ENCODE measurements at regions not wholly inside any gene's neighbourhood (a gene's known extent, or its start where the extent isn't known, plus 50 kb on each side); places are given as distances from the start of the nearest gene placed in this dataset.

DNA sequence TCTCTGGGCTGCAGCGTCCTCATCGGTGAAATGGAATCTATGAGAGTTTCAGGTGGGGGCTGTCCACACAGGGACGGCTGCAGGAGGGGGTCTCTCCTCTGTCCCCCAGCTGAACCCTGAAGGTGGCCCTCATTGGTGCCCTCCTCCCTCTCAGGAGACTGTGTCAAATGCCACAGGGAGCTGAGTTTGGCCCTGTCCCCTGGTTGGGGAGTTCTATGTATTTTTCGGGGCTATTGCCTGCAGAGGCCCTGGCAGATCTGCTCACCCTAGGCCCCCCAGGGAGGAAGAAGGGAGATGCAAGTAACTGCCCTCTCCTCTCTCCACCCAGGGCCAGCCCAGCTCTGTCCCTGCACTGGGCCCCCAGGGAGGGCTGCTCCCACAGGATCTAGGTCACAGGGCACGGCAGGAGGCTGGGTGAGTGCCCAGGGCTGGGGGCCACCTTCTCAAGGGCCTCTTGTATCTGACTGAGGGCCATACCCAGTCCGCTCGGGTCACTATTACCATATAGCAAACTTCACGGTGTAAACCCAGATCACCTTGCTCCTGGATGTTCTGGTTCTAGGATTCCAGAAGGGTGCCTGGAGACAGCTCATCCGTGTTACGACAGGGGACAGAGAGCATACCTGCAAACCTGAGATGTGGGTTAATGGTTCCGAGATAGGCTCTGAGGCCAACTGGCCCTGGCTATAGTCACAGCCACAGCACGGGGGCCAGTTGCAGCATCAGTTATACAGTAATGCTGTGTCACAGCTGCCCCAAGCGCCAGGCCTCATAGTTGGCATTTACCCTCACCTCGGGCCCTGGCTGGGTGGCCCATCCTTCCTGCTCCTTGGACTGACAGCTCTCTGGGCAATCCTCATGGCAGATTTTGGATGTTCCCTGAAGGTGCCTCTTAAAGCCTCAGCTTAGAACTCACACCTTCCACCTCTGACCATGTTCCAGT, 102.4 kb upstream of the PRR23E start:
- DNase-seq, result no peak

DNA sequence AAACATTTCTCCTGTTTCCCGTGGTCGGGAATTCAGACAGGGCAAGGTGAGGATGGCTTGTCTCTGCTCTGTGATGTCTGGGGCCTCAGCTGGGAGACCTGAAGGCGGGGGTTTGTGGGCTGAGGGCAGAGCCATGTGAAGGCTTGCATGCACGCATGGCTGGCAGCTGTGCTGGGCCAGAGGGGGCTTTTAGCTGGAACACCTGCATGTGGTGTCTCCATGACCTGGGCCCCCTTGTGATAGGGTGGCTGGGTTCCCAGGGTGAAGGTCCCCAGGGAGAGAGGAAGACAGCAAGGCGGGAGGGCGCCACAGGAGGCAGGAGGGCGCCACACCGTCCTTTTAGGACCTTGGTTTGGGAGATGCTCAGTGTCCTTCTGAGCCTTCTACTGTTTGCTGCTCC, 101.6 kb upstream of the PRR23E start:
- no peak for DNase-seq

DNA sequence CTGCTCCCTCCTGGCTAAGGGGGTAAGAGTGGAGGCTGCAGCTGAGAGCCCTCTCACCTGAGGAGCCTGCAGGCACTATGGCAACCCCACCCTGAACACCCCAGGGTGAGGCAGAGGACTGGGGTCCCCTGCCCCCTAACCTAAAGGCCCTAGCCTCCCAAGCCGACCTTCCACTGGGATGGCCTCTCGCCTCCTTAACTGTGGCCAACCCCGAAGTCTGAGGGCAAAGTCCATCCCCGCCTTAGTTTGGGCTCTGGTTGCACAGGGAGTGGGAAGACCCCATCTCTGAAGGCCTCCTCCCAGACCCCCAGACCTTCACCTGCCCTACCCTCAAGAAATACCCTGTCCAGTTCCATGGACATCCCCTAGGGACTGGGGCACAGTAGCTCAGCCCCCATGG, 100.6 kb upstream of the PRR23E start:
- DNase-seq, result no peak

DNA sequence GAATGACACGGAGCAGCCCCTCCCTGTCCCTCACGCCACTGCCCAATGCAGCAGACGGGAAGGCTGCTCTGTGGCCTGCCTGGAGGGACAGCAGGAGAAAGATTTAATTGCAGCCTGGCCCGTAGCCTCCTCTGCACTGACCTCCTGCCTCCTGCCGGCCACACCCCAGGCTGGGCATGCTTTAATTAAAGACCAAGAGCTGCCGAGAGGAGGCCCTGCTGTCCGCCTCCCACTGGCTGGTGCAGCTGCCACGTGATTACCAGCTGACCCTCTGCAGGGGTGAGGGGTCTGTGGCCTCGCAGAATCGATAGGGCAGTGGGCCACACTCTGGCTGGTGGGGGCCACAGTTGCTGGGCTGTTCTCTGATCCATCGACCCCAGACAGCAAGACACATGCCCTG, 100.2 kb upstream of the PRR23E start:
- DNase-seq, result no peak

DNA sequence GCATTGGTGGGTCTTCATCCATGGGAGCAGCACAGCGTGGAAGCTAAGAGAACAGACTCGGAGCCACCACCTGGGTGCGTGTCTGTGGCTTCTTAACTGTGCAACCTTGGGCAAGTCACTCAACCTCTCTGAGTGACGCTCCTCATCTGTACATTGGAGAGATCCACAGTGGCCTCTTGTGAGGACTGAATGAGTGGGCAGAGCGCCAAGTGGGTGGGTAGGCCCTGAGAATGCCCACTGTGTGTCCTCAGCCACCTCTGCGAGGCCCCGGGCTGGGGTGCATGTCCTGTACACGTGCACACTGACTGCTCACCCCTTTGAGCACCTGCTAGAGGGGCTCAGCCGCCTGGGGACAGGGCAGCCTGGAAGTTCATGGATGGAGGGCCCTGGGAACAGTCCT, 99.6 kb upstream of the PRR23E start:
- no peak for DNase-seq

DNA sequence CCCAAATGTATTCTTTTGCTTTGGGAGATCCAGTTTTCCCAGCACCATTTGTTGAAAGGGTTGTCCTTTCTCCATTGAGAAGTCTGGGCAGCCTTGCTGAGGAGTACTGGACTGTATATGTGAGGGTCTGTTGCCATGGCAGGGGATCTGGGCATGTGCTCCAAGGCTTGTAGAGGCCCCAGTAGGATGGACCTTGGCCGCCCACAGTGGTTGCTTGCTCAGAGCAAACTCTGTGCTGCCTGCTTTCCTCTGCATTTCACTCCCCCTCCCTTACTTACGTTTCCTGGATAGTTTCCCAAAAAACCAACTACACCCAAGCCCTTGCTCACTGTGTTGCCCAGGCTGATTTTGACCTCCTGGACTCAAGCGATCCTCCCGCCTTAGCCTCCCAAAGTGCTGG, 97.2 kb upstream of the PRR23E start:
- no peak for DNase-seq

DNA sequence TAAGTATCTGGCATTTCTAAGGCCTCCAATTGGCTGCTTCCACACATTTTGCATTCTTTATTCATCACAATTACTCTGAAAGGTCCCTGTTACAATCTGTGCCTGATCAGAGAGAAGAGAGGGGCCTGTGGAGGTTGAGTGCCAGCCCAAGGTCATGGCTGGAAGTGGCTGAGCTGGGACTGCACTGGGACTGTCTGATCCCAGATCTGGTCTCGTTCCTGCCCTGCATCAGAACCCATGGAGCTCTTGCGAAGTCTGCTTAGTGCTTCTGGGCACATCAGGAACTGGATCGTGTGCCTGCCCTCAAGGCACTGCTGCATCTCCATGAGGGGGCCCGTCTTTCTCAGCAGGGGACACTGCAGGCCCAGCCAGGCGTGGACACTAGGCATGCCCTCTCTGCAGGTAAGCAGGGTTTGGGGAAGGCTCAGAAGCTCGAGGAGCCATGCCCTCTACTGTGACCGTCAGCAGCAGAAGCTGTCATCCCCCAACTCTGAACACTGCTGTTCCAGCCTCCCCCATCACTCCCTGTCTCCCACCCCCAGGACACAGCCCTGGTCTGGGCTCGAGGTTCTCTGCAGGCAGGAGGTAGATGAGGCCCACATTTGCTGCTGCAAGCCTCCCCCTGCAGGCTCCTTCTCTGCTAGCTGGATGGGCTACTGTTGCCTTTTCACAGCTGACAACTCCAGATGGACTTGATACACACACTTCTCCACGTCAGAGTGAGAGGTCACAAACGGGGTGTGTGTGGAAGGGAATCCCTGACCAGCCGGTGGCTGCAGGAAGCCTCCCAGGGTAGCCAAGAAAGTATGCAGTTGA, 96.5 kb upstream of the PRR23E start:
- DNase-seq, result no peak

DNA sequence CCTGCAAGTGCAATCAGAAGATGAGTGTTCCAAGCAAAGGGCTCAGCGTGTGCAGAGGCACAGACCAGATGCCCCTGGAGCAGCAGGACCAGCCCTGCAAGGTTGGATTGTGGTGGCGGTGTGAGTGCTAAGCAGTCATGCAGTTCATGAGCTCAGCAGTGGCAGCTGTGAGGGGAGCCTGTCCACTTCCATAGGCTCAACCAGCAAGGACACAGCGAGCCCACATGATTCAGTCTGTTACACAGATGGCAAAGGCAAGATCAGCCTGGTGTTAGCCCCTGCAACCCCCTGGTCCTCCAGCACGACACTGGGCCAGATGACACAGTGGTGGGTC, 95.9 kb upstream of the PRR23E start:
- DNase-seq, result no peak

DNA sequence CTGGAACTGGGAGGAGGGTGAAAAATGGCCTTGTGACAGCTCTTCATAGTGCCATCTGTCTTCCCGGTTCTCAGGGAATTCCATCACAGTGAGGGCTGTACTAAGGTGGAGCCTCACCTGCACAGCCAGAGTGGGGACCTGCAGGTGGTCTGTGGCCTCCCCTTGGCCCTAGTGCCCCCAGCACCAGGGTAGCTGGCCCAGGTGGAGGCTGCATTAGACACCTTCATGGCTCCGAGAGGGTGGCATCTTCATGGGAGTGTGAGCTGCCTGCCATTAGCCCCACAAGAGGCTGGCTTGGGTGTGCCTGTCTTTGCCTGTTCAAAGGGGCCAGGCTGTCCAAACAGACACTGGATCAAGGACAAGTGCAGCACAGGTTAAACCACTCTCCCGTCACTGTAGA, 95.5 kb upstream of the PRR23E start:
- no peak for DNase-seq

DNA sequence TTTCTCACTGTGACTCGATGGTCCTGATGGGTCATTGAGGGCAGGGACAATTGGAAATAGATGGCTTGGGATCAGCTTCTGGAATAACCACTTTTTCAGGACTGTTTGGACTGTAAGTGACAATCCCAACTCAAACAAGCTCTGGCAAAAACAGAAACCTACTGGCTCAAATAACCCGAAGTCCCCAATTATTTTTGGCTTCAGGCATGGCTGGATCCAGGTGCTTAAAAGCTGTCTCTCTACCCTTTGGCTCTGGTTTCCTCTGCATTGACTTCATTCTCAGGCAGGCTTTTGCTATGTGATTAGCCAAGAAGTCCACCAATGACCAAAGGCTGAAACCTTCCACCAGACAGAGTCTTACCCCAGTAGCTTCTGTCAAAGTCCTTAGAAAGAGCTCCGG, 92.9 kb upstream of the PRR23E start:
- no peak for DNase-seq

DNA sequence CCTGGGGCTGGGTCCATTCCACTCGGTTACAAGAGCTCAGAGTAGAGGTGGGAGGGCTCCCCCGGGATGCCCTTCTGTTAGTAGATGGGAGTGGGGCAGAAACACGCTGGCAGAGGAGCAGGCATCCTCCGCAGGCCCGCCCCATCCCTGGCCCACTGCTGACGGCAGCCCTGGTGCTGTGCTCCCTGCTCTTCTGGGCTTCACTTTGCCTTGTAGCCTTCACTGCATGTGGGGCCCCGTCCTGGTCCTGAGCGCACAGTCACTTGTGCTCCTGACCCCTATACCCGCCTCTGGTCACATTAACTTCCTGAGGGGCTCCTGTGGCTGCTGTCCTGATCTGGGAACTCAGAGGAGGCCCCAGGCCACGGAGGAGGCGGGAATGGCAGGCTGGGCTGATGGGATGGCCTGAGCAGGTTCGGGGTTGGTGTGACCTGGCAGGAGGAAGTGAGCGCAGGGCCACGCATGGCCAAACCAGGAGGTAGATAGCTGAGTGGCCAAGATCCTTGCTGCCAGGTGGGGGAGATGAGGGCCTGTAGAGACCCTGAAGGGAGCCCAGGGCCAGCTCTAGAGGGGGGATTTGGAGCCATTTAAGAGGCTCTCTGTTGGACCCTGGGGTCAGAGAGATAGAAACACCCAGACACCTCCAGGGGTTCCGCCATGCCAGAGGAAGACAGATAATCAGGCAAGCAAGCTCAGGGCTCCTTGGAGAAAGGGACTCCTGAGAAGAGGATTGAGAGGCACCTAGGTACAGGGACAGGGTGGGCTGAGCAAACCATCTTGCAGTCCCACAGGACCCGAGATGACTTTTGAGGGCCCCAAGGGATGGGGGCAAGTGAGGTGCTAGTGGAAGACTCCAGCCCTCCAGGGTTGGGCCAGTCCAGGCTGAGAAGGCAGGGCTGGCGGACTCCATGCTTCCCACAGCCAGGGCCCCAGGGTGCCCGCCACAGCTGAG, 92.2 kb upstream of the PRR23E start:
- no peak for DNase-seq

DNA sequence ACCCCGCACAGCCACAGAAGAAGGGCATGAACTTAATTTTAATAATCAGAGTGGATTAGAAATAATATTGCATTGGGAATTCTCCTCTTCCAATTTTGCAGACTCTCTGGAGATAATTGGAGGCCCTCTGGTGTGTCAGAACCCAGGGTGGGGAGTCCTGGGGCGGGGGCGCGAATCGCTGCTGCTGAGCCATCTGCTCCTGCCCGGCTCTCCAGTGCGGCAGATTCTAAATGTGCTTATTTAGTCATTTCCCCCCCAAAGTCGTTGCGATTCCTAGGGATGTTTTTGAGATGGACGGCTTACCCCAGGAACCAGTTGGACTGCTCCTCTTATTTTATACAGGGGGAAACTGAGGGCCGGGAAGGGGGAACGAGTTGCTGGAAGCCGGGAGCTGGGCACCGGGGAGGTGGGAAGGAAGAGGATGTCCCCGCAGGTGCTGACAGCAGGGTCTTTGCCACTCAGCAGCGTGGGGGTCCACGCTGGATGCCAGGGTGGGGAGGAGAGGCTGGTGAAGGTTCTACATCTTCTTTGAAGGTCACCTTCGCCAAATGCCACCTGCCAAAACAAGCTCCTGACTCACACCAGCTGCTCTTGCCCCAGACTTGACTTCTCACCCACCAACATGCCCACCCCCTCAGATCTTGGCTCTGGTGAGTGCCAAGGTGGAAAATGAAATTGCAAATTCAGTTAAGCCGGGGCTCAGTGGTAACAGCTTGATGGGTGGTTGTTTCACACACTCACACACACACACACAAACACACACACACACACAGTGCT, 91.3 kb upstream of the PRR23E start:
- DNase-seq, result no peak

DNA sequence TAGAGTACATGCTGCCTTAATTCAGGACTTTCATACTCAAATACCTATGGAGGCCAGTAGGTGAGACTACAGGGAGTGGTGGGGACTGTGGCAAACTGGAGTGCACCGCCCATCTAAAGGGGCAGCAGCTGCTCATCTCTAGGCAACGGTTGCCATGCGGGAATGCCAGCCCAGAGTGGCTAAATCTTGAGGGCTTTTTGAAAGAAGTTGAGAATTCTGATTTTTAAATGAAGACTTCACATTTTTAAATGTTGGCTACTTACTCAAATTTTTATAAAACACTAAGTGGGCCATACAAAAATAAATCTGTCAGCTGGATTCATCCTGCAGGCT, 90.8 kb upstream of the PRR23E start:
- DNase-seq, result no peak

DNA sequence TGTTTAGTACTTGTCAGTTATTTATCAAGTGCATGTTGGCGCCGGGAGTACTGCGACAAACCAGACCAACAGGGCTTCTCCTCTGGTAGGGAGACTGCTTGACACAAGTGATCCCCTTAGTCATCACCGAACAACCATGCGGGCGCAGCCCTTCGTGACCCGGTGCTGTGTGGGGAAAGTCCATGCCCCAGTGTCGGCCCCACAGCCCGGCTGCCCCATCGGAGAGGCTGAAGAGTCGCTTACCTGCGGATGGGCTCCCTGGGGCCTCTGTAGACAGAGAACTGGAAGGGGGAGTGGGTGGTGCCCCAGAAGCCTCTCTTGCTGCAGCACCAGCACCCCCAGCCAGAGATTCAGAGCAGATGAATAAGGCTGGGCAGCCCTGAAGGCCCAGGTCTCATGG, 90.3 kb upstream of the PRR23E start:
- DNase-seq, result no peak

DNA sequence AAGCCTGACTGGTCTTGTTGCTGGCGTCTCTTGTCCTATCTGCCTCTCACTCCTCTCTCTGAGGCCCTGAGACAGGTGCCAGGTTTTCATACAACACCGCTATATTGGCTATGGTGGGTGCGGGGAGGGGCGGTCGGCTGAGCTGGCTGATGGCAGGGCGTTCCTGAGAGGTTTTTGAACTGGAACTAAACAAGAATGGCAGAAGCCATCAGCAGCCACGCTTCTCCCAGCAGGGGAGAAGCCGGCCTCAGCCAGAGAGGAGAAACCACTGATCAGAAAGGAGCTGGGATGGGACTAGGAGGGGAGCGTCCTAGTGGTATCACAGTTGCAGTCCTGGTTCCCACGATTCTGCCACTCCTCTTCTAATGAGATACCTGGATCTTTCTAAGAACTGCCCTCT, 89.9 kb upstream of the PRR23E start:
- no peak for DNase-seq

DNA sequence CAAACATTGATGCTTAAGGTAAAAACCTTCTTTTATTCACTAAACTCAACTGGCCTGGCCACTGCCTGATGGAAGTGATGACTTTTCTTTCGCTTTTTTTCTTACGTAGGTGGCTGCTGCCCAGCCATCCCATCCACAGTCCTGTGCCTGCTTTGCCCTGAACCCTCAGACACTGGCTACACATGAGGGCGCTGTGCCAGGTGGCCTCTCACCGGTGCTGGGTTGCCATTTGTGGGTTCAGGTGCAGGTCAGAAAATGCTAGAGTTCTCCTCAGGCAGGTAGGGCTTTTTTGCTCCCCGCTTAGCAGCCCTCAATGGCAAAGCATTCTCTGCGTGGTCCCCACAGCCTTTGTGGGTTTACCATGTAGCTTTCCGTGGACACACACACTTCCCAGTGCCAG, 88.3 kb upstream of the PRR23E start:
- DNase-seq, result no peak

DNA sequence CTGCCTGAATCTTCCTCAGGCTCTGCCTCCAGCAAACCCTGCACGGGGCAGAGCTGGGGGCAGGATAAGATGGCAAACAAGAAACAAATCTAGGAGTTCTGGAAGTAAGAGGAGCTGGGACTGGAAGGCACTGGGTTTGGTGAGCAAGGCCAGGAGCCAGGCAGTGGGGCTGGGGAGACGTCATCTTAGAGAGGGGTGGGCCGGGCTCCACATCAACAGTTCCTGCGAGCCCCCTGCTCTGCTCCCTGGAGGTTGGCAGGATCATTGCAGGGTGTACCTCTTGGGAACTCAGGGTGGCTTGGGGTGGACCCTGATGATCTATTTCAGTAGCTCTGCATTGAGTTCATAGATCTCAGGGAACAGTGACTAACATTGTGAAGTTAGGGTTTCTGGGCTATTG, 87.3 kb upstream of the PRR23E start:
- DNase-seq, result no peak

DNA sequence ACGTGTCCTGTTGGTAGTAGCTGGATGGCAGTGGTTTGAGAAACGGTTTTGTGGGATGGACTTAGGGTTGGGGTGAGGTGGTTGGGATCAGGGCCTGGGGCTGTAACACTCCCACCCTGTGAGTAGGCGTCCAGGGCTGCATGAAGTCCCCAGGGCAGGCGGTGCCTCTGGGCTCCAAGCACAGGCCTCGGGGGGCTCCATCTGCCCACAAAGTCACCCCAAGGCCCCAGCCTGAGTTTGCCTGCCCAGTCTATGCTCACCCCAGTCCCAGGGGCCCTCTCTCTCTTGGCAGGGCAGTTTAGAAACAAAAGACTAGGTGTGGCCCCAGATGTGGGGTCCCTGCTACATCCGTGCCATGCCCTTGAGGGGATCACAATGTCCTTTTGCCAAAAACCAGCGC, 86.9 kb upstream of the PRR23E start:
- DNase-seq, result no peak

DNA sequence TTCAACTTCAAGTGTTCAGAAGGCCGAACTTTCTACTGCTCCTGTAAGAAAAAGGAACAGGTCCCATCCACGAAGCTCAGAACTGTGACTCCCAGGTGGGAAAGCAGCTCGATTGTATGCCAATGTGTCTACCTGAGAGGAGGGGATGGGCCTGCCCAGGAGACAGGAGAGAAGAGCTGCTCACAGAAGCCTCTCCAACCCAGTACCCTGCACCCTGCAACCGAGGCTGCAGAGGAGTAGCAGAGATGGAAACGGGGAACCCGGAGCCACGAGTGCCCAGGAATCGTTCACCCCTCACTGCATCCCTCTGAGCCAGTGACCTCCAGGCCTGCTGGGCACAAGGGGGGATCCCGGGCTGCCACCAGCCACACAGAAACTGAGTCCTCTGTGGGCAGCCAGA, 86.5 kb upstream of the PRR23E start:
- DNase-seq, result no peak

DNA sequence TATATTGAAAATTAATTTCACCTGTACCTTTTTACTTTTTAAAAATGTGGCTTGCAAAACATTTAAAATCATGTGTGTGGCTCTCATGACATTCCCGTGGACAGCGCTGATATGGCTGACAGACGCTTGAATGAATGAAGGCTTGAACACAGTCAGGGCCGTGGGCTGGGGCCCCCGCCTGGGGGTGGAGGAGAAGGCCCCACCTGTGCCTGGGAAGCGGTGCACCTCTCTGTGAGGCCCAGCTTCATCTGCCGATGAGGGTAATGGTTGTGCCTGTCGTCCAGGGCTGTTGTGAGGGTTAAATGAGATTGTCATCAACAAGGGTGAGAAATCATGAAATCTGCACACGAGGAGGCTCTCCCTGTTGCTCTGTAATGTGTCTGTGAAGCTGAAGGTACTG, 85.9 kb upstream of the PRR23E start:
- no peak for DNase-seq

DNA sequence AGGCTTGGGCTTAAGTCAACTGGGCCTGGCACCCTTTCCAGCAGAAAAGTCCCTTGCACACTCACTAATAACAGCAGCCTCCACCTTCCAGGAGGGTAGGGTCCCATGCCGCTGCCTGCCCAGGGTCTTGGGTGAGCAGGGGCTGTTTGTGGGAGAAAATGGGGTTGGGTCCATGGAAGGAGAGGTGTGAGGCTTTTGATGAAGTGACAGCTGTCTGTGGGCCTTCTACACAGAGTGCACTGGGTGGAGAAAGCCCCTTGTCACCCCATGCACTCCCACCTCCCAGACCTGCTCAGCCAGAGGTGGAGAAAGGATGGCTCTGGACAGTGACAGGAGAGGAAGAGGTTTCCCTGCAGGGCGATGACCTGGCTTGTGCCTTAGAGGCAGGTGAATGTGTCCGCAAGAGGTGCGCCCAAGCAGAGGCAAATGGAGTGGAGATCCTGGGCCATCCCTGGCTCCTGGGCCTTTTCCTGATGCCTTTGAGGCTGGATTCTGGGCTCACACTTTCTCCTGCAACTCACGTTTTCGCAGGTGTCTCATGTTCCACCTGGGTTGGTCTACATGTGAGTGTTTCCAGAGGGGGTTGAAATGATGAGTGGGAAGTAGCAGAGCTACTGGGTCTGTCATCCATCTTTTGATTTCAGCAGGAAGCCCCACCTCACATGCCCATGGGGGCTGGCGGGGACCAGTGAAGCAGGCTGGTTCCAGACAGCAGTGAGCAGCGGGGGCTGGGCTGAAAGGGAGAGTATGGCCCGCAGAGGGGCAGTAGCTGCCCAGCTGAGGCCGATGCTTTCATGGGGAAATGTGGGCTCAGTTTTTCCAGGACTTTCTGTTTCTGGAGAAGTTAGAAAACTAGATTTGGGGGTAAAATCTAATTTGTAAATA, 85.2 kb upstream of the PRR23E start:
- DNase-seq, result no peak

Data from inflammatory macrophage (primary cell).